ENCODE measurements at regions not wholly inside any gene's neighbourhood (a gene's known extent, or its start where the extent isn't known, plus 50 kb on each side); places are given as distances from the start of the nearest gene placed in this dataset.

DNA sequence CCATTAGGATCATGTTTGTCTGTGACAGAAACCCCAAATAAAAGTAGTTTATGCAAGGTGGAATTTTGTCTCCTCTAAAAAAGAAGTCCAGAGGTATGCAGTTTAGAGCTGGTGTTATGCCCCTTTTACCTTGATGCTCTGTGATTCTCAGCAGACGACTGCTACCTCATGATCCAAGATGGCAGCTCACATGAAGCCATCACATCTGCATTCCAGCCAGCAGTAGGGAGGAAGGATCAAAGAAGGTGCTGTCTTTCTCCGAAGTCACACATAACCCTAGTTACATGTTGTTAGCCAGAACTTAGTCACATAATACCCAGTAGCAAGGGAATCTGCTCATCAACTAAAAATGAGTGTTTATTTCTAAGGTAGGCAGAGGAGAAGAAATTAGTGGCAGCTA, 135.7 kb upstream of the HS3ST2 start:
- no peaks in the 10 kb centered on the region for H3K9me2 ChIP-seq (replicated peaks; ENCODE audit: insufficient read depth, low read length)
- no peak overlapping the region for H2AFZ ChIP-seq (ENCODE audit: low read length)
- no peaks in the 10 kb centered on the region for H3K4me1 ChIP-seq (ENCODE audit: low read length)
- no peaks in the 10 kb centered on the region for H3K36me3 ChIP-seq (replicated peaks; ENCODE audit: insufficient read depth, low read length)
- no peak overlapping the region for H3K27ac ChIP-seq (ENCODE audit: low read length)
- no peak overlapping the region for H3K4me2 ChIP-seq (ENCODE audit: low read depth, low read length)
- H3K79me2 ChIP-seq (ENCODE audit: low read length): no peaks in the 10 kb centered on the region
- no peak for DNase-seq
- no peak overlapping the region for H3K9ac ChIP-seq (ENCODE audit: low read length)
- TF ChIP-seq, protein P1, sequence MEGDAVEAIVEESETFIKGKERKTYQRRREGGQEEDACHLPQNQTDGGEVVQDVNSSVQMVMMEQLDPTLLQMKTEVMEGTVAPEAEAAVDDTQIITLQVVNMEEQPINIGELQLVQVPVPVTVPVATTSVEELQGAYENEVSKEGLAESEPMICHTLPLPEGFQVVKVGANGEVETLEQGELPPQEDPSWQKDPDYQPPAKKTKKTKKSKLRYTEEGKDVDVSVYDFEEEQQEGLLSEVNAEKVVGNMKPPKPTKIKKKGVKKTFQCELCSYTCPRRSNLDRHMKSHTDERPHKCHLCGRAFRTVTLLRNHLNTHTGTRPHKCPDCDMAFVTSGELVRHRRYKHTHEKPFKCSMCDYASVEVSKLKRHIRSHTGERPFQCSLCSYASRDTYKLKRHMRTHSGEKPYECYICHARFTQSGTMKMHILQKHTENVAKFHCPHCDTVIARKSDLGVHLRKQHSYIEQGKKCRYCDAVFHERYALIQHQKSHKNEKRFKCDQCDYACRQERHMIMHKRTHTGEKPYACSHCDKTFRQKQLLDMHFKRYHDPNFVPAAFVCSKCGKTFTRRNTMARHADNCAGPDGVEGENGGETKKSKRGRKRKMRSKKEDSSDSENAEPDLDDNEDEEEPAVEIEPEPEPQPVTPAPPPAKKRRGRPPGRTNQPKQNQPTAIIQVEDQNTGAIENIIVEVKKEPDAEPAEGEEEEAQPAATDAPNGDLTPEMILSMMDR (IDR thresholded peaks at IDR 0.05; ENCODE audit: low read length): no peak
- TF ChIP-seq EZH2 (optimal IDR thresholded peaks at IDR 0.05; ENCODE audit: low read depth, low read length) (no peak), EZH2phosphoT487 (IDR thresholded peaks at IDR 0.05; ENCODE audit: low read length) (no peak)
- H4K20me1 ChIP-seq (ENCODE audit: insufficient read depth, low read length): no peaks in the 10 kb centered on the region
- H3F3A ChIP-seq (ENCODE audit: insufficient read depth, low read length): no peaks in the 10 kb centered on the region
- no peaks in the 10 kb centered on the region for H3K9me3 ChIP-seq (replicated peaks; ENCODE audit: insufficient read depth, low read length)
- H3K27me3 ChIP-seq (replicated peaks; ENCODE audit: insufficient read depth, low read length): no peaks in the 10 kb centered on the region
- H3K4me3 ChIP-seq (ENCODE audit: low read length): no peak overlapping the region

DNA sequence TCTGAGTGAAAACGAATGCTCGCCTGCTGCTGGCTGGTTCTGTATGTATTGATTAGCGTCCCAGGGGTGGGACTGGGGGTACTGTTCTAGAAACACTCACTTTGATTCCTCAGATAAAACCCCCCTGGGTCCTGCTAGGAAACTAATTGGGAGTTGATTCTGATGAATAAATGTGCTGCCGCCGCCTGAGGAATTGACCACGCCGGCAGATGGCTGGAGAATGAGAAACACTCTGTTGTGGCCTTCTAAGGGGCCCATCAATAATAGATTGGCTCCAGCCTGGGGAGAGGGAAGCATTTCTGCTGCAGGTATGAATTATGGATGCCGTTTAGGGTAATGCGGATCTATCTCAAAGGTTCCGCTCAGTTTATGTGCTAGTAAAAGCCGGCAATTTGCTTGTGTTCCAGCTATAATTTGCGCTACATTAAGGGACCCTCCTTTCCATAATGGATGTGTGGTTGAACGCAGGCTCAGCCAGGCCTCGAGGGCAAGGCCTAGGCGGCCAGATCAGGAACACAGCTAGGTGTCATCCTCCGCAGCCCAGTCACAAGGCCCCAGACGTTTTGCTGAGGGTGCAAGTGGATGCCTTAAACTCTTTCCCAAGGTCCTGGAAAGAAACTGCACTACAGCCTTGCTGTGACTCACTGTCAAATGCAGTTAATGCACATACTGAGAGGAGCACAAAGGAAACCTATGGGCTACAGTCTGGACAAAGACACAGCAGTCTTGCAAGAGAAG, 132.2 kb upstream of the HS3ST2 start:
- H3K4me3 ChIP-seq (ENCODE audit: low read length): no peak overlapping the region
- no peaks in the 10 kb centered on the region for H3K79me2 ChIP-seq (ENCODE audit: low read length)
- no peak for DNase-seq
- TF ChIP-seq EZH2 (optimal IDR thresholded peaks at IDR 0.05; ENCODE audit: low read depth, low read length) (no peak), EZH2phosphoT487 (IDR thresholded peaks at IDR 0.05; ENCODE audit: low read length) (no peak)
- TF ChIP-seq, protein P1 (IDR thresholded peaks at IDR 0.05; ENCODE audit: low read length): no peak
- H3F3A ChIP-seq (ENCODE audit: insufficient read depth, low read length): no peaks in the 10 kb centered on the region
- no peaks in the 10 kb centered on the region for H3K36me3 ChIP-seq (replicated peaks; ENCODE audit: insufficient read depth, low read length)
- H3K27me3 ChIP-seq (replicated peaks; ENCODE audit: insufficient read depth, low read length): no peaks in the 10 kb centered on the region
- no peak overlapping the region for H3K4me2 ChIP-seq (ENCODE audit: low read depth, low read length)
- H3K9me2 ChIP-seq (replicated peaks; ENCODE audit: insufficient read depth, low read length): no peaks in the 10 kb centered on the region
- H4K20me1 ChIP-seq (ENCODE audit: insufficient read depth, low read length): no peaks in the 10 kb centered on the region
- H3K27ac ChIP-seq (ENCODE audit: low read length): no peak overlapping the region
- H3K4me1 ChIP-seq (ENCODE audit: low read length): 0 out of 2 replicates have a peak, but pooled peaks cover 4% of the 10 kb centered on the region
- no peak overlapping the region for H3K9ac ChIP-seq (ENCODE audit: low read length)
- H3K9me3 ChIP-seq (replicated peaks; ENCODE audit: insufficient read depth, low read length): no peaks in the 10 kb centered on the region
- no peak overlapping the region for H2AFZ ChIP-seq (ENCODE audit: low read length)

DNA sequence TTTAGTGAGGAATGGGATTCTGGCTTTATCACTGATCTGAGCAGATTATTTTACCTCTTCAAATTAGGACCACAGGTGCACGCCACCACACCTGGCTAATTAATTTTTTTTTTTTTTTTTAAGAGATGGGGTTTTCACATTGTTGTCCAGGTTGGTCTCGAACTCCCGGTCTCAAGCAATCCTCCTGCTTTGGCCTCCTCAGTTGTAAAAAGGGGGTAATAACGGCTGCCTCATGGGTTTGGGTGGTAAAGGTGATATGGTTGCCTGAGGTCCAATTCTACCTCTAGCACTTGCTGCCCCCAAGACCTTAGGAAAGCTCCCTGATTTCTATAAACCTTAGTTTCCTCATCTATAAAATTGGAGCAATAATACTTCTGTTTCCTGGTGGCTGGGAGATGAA, 130.7 kb upstream of the HS3ST2 start:
- 0 out of 2 replicates have a peak, but pooled peaks cover 4% of the 10 kb centered on the region for H3K4me1 ChIP-seq (ENCODE audit: low read length)
- H4K20me1 ChIP-seq (ENCODE audit: insufficient read depth, low read length): no peaks in the 10 kb centered on the region
- no peak overlapping the region for H3K4me3 ChIP-seq (ENCODE audit: low read length)
- no peaks in the 10 kb centered on the region for H3K27me3 ChIP-seq (replicated peaks; ENCODE audit: insufficient read depth, low read length)
- no peaks in the 10 kb centered on the region for H3K79me2 ChIP-seq (ENCODE audit: low read length)
- H3K9me2 ChIP-seq (replicated peaks; ENCODE audit: insufficient read depth, low read length): no peaks in the 10 kb centered on the region
- no peaks in the 10 kb centered on the region for H3F3A ChIP-seq (ENCODE audit: insufficient read depth, low read length)
- no peak overlapping the region for H2AFZ ChIP-seq (ENCODE audit: low read length)
- H3K9me3 ChIP-seq (replicated peaks; ENCODE audit: insufficient read depth, low read length): no peaks in the 10 kb centered on the region
- no peak overlapping the region for H3K4me2 ChIP-seq (ENCODE audit: low read depth, low read length)
- TF ChIP-seq EZH2phosphoT487 (IDR thresholded peaks at IDR 0.05; ENCODE audit: low read length): no peak
- TF ChIP-seq EZH2 (optimal IDR thresholded peaks at IDR 0.05; ENCODE audit: low read depth, low read length): no peak
- TF ChIP-seq, protein P1 (IDR thresholded peaks at IDR 0.05; ENCODE audit: low read length): no peak
- no peaks in the 10 kb centered on the region for H3K36me3 ChIP-seq (replicated peaks; ENCODE audit: insufficient read depth, low read length)
- H3K9ac ChIP-seq (ENCODE audit: low read length): no peak overlapping the region
- no peak for DNase-seq
- no peak overlapping the region for H3K27ac ChIP-seq (ENCODE audit: low read length)

Data from MM.1S (cell line).